HAP-1 (cell line): ENCODE measurements at regions not wholly inside any gene's neighbourhood (a gene's known extent, or its start where the extent isn't known, plus 50 kb on each side); places are given as distances from the start of the nearest gene placed in this dataset.
"Not testable (repeated sequence)": the region's sequence is repeated elsewhere in the genome, so short reads cannot be mapped to it uniquely, and the experiment has no call there.

Experiments used
- DNase-seq, 2 experiments: peaks; one replicate each; pipeline ENCODE4 v3.0.0-alpha.2; 2016 to 2020; ENCODE audit warnings: low spot score in 2 of 2
- H3K27me3 ChIP-seq: fragments of 250-450 bp; sonication (Bioruptor Pico); 2 replicates; pipeline ENCODE4 v1.5.1; 2020; ENCODE audit warnings: low read depth, mild to moderate bottlenecking, moderate library complexity
- H3K36me3 ChIP-seq: fragments of 250-450 bp; sonication (Bioruptor Pico); replicated peaks from 2 replicates; pipeline ENCODE4 v1.5.1; 2020; ENCODE audit warnings: mild to moderate bottlenecking
- H3K4me1 ChIP-seq: fragments of 250-450 bp; sonication (Bioruptor Pico); 2 replicates; pipeline ENCODE4 v1.5.1; 2020; ENCODE audit warnings: mild to moderate bottlenecking
- H3K4me3 ChIP-seq: fragments of 250-450 bp; sonication (Bioruptor Pico); 2 replicates; pipeline ENCODE4 v1.5.1; 2020; ENCODE audit warnings: mild to moderate bottlenecking, moderate library complexity
- H3K9me3 ChIP-seq: fragments of 250-450 bp; sonication (Bioruptor Pico); 2 replicates; pipeline ENCODE4 v1.5.1; 2020; ENCODE audit warnings: mild to moderate bottlenecking, moderate library complexity
- in situ Hi-C: fragments of 300-500 bp; cut with MboI; formaldehyde crosslinking; loops from 3 replicates; pipeline ENCODE4 v1.14.3; 2020; ENCODE audit warnings: low sequenced_read_pairs, inconsistent platforms, mixed read lengths

GRCh38 chrX:118220509-118220908 is 103.9 kb upstream of the KLHL13 start:
- no peak for DNase-seq
- H3K27me3 ChIP-seq: no peaks in the 10 kb centered on the region
- H3K4me3 ChIP-seq: no peak overlapping the region
- H3K4me1 ChIP-seq: peaks cover 8% of the 10 kb centered on the region
- no peaks in the 10 kb centered on the region for H3K36me3 ChIP-seq
- in situ Hi-C loops: no loop called here
- H3K9me3 ChIP-seq: no peaks in the 10 kb centered on the region

DNA sequence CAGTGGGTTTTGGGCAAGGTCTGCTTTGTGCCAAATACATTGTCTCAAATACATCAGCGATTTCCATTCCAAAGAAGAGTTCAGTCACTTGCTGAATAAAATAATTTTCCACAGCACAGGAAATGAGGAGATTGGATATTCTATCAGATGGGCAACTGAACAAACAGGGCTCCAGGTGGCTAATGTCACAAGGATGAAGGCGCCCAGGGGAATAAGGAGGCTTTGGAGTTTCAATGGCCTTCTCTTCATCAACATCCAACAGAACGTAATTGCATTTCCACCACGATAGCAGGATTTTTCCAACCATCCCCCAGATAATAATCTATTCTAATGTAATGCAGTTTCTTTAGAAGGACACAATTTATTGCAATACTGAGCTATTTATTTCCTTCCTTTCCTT is 104.7 kb upstream of the KLHL13 start:
- H3K27me3 ChIP-seq: no peaks in the 10 kb centered on the region
- in situ Hi-C loops: no loop called here
- no peak for DNase-seq
- no peak overlapping the region for H3K4me3 ChIP-seq
- H3K9me3 ChIP-seq: no peaks in the 10 kb centered on the region
- no peaks in the 10 kb centered on the region for H3K36me3 ChIP-seq
- H3K4me1 ChIP-seq: peaks cover 13% of the 10 kb centered on the region

DNA sequence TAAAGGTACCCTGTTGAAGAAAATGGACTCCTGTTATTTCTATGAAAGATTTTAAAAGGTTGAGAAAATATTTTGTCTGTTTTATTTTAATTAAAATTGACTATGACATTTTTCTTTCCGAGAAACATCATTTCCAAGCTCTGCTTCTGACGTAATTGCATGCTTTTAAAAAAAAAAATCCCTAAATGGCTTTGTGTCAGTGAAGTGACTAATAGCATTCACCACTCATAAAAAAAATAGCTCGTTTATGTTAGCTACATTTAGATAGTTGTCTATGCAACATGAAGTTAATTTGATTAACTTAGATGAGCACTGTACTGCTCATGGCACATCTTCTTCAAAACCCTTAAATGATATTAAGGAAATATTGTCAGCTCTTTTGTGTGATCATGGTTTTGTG is 105.1 kb upstream of the KLHL13 start:
- Histone ChIP-seq H3K4me3 (no peak overlapping the region), H3K27me3 (no peaks in the 10 kb centered on the region), H3K9me3 (no peaks in the 10 kb centered on the region), H3K36me3 (no peaks in the 10 kb centered on the region), H3K4me1 (peaks cover 13% of the 10 kb centered on the region)
- in situ Hi-C loops: no loop called here
- DNase-seq: no peak

- DNase-seq: no peak
- Histone ChIP-seq H3K36me3 (no peaks in the 10 kb centered on the region), H3K9me3 (no peaks in the 10 kb centered on the region), H3K4me3 (no peak overlapping the region), H3K27me3 (no peaks in the 10 kb centered on the region), H3K4me1 (peaks cover 13% of the 10 kb centered on the region)
- in situ Hi-C loops: no loop called here
These were observed 105.8 kb upstream of the KLHL13 start for GRCh38 chrX:118222421-118222820.

- H3K36me3 ChIP-seq: no peaks in the 10 kb centered on the region
These were observed 109.3 kb upstream of the KLHL13 start for GRCh38 chrX:118225711-118226428.

DNA sequence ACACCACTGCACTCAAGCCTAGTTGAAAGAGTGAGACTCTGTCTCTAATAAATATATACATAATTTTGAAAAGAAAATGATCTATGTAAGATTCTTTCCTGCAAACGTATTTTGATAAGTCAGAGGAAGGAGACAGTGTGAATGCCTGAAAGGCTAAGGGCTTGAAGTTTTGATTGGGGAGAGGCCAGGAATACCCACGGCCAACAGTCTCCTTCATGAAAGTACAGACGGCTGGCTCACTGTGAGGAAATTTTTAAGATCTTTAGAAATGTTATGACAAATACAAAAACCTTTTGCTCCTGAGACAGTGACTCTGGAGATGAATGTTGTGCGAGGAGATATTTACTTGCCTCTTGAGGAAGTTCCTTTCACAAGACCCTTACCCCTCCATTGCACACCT is 111.4 kb upstream of the KLHL13 start:
- Histone ChIP-seq H3K27me3 (no peaks in the 10 kb centered on the region), H3K4me1 (peaks cover 13% of the 10 kb centered on the region), H3K4me3 (no peak overlapping the region), H3K9me3 (no peaks in the 10 kb centered on the region), H3K36me3 (no peaks in the 10 kb centered on the region)
- in situ Hi-C loops: loop anchor here (25.0 kb wide), 1 partner anchor 241 kb away; no protein-coding TSS in a partner anchor
- DNase-seq: no peak

More at GRCh38 chrX:118225711-118226428, 109.3 kb upstream of the KLHL13 start:
- DNase-seq: peak; percentile 15 to 65
- H3K4me3 ChIP-seq: no peak overlapping the region
- no peaks in the 10 kb centered on the region for H3K27me3 ChIP-seq
- in situ Hi-C loops: loop anchor here (25.0 kb wide), 1 partner anchor 239 kb away; no protein-coding TSS in a partner anchor
- H3K9me3 ChIP-seq: no peaks in the 10 kb centered on the region
- H3K4me1 ChIP-seq: peaks cover 13% of the 10 kb centered on the region

DNA sequence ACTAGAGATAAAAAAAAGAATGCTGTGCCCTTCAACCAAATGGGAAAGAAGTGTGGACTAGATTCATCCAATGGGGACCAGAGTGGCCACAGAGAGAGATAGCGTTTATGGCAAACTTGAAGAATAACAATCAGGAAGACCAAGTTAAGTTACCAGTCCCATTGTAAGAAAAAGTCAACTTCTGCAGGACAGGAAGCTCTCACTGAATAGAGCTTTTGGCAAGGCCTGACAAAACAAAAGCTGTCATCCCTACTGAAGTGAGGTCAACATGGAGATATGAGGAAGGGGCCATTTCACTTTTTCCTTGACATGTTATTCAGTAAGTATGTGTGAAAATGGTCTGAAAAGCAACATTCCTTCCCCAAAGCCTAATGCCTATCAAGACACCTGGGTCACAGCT is 111.8 kb upstream of the KLHL13 start:
- peaks cover 13% of the 10 kb centered on the region for H3K4me1 ChIP-seq
- no peak overlapping the region for H3K4me3 ChIP-seq
- H3K9me3 ChIP-seq: no peaks in the 10 kb centered on the region
- in situ Hi-C loops: loop anchor here (25.0 kb wide), 1 partner anchor 241 kb away; no protein-coding TSS in a partner anchor
- DNase-seq: no peak
- no peaks in the 10 kb centered on the region for H3K27me3 ChIP-seq
- H3K36me3 ChIP-seq: no peaks in the 10 kb centered on the region

DNA sequence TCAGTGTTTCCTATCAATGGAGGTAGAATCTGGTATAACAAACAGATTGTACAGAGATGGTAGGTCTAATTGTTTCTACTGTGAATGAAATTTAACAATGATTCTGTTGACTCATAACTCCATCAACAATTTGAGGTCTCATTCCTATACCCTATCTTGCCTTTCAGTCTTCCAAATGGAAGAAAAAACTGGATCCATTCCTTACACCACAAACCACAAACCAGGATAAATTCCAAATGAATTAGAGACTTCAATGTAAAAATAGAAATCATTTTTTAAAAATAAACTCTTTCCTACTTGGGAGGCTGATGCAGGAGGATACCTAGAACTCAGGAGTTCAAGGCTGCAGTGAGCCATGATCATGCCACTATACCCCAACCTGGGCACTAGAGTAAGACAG is 114.4 kb upstream of the WDR44 start:
- H3K36me3 ChIP-seq: no peaks in the 10 kb centered on the region
- no peaks in the 10 kb centered on the region for H3K4me1 ChIP-seq
- in situ Hi-C loops: loop anchor here (25.0 kb wide), 1 partner anchor 244 kb away; no protein-coding TSS in a partner anchor
- no peak for DNase-seq
- no peaks in the 10 kb centered on the region for H3K27me3 ChIP-seq
- H3K4me3 ChIP-seq: no peak overlapping the region
- H3K9me3 ChIP-seq: no peaks in the 10 kb centered on the region

GRCh38 chrX:118239178-118239870 is 106.6 kb upstream of the WDR44 start:
- Histone ChIP-seq H3K9me3 (peaks cover 2% of the 10 kb centered on the region; the same call in 1 of the 2 replicates), H3K27me3 (no peaks in the 10 kb centered on the region), H3K36me3 (no peaks in the 10 kb centered on the region), H3K4me3 (no peak overlapping the region), H3K4me1 (no peaks in the 10 kb centered on the region)
- DNase-seq: no peak
- in situ Hi-C loops: loop anchor here (25.0 kb wide), 1 partner anchor 252 kb away; no protein-coding TSS in a partner anchor

DNA sequence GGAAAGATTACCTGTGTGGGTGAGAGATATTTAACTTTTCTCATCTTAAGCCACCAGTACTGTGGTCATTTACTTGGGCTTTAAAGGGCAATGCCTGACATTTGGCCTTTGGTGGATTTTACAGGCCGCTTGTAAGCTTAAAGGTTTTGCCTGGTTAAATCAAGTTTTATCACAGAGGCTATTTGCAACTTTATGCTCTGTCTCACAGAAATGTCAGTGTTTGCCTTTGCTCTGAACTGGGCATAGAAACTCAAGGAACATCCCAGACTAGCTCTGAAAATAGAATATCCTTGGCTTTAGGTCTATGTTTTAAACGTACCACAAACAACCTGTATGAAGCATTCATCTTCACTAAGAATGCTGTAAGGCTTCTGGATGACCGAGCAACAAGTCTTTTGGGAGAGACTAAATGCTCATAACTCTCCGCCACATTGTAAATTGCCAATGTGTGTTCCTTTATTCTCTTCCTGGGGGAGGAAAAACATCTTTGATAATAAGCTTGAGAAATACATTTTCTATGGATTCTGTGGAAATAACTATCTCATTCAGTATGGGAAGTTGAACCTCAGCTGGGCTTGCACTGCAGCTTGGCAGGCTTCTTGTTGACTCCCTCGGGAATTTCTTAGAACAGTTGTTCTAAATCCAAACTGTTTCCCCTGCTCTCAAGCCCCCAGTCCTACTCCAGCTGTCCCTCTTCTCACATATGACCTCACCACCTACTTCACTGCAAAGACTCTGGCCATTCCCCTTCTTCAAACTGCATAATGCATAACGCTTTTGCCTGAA is 105.8 kb upstream of the WDR44 start:
- Histone ChIP-seq H3K27me3 (no peaks in the 10 kb centered on the region), H3K9me3 (peaks cover 2% of the 10 kb centered on the region; the same call in 1 of the 2 replicates), H3K4me1 (no peaks in the 10 kb centered on the region), H3K36me3 (no peaks in the 10 kb centered on the region), H3K4me3 (no peak overlapping the region)
- in situ Hi-C loops: loop anchor here (25.0 kb wide), 1 partner anchor 253 kb away; no protein-coding TSS in a partner anchor
- DNase-seq: no peak

DNA sequence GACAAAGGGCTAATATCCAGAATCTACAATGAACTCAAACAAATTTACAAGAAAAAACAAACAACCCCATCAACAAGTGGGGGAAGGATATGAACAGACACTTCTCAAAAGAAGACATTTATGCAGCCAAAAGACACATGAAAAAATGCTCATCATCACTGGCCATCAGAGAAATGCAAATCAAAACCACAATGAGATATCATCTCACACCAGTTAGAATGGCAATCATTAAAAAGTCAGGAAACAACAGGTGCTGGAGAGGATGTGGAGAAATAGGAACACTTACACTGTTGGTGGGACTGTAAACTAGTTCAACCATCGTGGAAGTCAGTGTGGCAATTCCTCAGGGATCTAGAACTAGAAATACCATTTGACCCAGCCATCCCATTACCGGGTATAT is 98.9 kb upstream of the WDR44 start:
- not testable (repeated sequence) for H3K4me3 ChIP-seq

DNA sequence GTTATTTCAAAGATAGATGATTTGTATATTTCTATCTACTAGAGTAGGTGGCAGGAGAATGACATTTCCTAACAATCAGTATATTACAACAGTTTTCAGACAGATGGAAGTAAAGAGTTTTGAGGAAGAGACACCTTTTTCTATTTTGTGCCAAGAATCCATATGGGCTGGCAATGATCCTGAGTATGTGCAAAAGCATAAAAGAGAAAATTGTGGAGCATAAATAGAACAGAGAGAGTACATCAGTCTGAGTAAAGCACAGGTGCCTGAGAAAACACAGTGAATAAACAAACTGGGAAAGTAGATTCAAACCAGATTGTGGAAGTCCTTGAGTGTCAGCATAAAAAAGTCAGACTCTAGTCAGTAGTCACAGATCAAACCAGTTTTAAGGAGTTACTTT is 96.8 kb upstream of the WDR44 start:
- Histone ChIP-seq H3K4me1 (no peaks in the 10 kb centered on the region), H3K36me3 (no peaks in the 10 kb centered on the region), H3K27me3 (no peaks in the 10 kb centered on the region), H3K9me3 (no peaks in the 10 kb centered on the region), H3K4me3 (no peak overlapping the region)
- no peak for DNase-seq
- in situ Hi-C loops: loop anchor here (25.0 kb wide), 1 partner anchor 262 kb away; no protein-coding TSS in a partner anchor

More for the DNA sequence above, 98.9 kb upstream of the WDR44 start:
- not testable (repeated sequence) for DNase-seq, H3K36me3 ChIP-seq, H3K27me3 ChIP-seq, H3K9me3 ChIP-seq, H3K4me1 ChIP-seq
- in situ Hi-C loops: loop anchor here (25.0 kb wide), 1 partner anchor 260 kb away; no protein-coding TSS in a partner anchor

DNA sequence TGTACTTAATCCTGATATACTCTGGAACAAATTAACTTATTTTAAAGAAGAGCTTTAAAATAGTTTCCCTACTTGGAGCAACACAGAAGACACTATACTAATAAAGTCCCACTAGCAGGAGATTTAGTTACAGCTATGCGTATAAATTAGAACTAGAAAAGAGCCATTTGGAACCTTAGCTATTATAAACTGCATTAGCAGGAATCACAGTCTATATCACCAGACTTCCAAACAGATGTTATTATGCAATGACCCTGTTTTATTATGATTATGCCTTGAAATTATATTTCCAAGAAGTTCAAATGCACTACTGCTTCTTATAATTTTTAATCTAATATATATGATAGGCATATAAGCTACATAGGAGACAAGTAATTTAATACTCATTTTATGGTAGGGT is 95.5 kb upstream of the WDR44 start:
- Histone ChIP-seq H3K36me3 (no peaks in the 10 kb centered on the region), H3K4me1 (peaks cover 7% of the 10 kb centered on the region), H3K4me3 (no peak overlapping the region), H3K27me3 (no peaks in the 10 kb centered on the region), H3K9me3 (no peaks in the 10 kb centered on the region)
- DNase-seq: no peak
- in situ Hi-C loops: loop anchor here (25.0 kb wide), 1 partner anchor 613 kb away; no protein-coding TSS in a partner anchor
